Prostate gland (tissue), 2 donors: ENCODE measurements at regions not wholly inside any gene's neighbourhood (a gene's known extent, or its start where the extent isn't known, plus 50 kb on each side); places are given as distances from the start of the nearest gene placed in this dataset.

Experiments used
- DNase-seq: peaks from one replicate; pipeline ENCODE4 v3.0.0-alpha.2; 2019; ENCODE audit warnings: low spot score
- H3K27ac ChIP-seq, 2 donors: fragments of 200-600 bp; sonication (generic); 2 replicates each; pipeline ENCODE4 v1.5.1; 2017 to 2019
- H3K27me3 ChIP-seq: fragments of 200-600 bp; sonication (generic); replicated peaks from 2 replicates; pipeline ENCODE4 v1.5.1; 2019; ENCODE audit not compliant: insufficient read depth
- H3K36me3 ChIP-seq, 2 donors: fragments of 200-600 bp; sonication (generic); 1 replicate in 1 of 2; 2 replicates in 1 of 2; pipeline versions ENCODE4 v1.5.1 to v1.8.1; 2017 to 2019
- H3K4me1 ChIP-seq: fragments of 200-600 bp; sonication (generic); replicated peaks from 2 replicates; pipeline ENCODE4 v1.5.1; 2019
- H3K4me3 ChIP-seq, 2 donors: fragments of 200-600 bp; sonication (generic); 2 replicates each; pipeline ENCODE4 v1.5.1; 2017 to 2019
- H3K9me3 ChIP-seq: fragments of 200-600 bp; sonication (generic); 2 replicates; pipeline ENCODE4 v1.5.1; 2017
- POLR2A ChIP-seq: fragments of 450-650 bp; IDR thresholded peaks from one replicate; pipeline ENCODE4 v1.6.1; 2016; ENCODE audit warnings: antibody characterized with exemption, mild to moderate bottlenecking
- POLR2AphosphoS5 ChIP-seq: sonication (generic); formaldehyde crosslinking; IDR thresholded peaks from one replicate; pipeline ENCODE4 v1.6.1; 2017; ENCODE audit warnings: antibody characterized with exemption
- WGBS: methylation state at CpG from one replicate; pipeline ENCODE4 v1.1.5; 2018; 5-methylcytosine and 5-hydroxymethylcytosine counted together
- intact Hi-C: fragments of 100-400 bp; cut with DNase I; formaldehyde crosslinking; loops from one replicate; pipeline ENCODE4 v1.14.2; 2022
- TF ChIP-seq, protein P1 (sequence below), 4 experiments: fragments of 200-600 bp in 2 of 4; fragments of 450-650 bp in 2 of 4; sonication (generic) in 2 of 4; IDR thresholded peaks; 1 replicate in 3 of 4; 2 replicates in 1 of 4; pipeline ENCODE4 v1.5.1; 2016 to 2019; ENCODE audit warnings: antibody characterized with exemption in 4 of 4, mild to moderate bottlenecking in 2 of 4, moderate library complexity in 2 of 4

- Histone ChIP-seq H3K27me3 (no peaks in the 10 kb centered on the region), H3K36me3 (no peaks in the 10 kb centered on the region), H3K4me1 (no peaks in the 10 kb centered on the region), H3K9me3 (no peaks in the 10 kb centered on the region), H3K4me3 (no peak overlapping the region), H3K27ac (no peak overlapping the region)
- no peak for TF ChIP-seq POLR2A
- TF ChIP-seq, protein P1, sequence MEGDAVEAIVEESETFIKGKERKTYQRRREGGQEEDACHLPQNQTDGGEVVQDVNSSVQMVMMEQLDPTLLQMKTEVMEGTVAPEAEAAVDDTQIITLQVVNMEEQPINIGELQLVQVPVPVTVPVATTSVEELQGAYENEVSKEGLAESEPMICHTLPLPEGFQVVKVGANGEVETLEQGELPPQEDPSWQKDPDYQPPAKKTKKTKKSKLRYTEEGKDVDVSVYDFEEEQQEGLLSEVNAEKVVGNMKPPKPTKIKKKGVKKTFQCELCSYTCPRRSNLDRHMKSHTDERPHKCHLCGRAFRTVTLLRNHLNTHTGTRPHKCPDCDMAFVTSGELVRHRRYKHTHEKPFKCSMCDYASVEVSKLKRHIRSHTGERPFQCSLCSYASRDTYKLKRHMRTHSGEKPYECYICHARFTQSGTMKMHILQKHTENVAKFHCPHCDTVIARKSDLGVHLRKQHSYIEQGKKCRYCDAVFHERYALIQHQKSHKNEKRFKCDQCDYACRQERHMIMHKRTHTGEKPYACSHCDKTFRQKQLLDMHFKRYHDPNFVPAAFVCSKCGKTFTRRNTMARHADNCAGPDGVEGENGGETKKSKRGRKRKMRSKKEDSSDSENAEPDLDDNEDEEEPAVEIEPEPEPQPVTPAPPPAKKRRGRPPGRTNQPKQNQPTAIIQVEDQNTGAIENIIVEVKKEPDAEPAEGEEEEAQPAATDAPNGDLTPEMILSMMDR (IDR thresholded peaks at IDR 0.05), result peak in 3 of 4 experiments; percentile 58 to 68 (median 63)
- no peak for TF ChIP-seq POLR2AphosphoS5
- WGBS, result 0% methylated on average over 2 of the region's 2 CpGs
- intact Hi-C loops, result loop anchor here (5.0 to 10.0 kb wide), 2 partner anchors 667 to 1460 kb away; no protein-coding TSS in a partner anchor
- DNase-seq, result peak; percentile 32
Observed at GRCh38 chr14:30214461-30215090, 286.9 kb upstream of the PRKD1 start.

- WGBS, result 96% methylated on average over 5 of the region's 5 CpGs
- intact Hi-C loops, result loop anchor here (10.0 kb wide), 1 partner anchor 1464 kb away; no protein-coding TSS in a partner anchor
- peaks cover 3% of the 10 kb centered on the region for H3K4me1 ChIP-seq
Observed at GRCh38 chr14:30218907-30219306, 291.3 kb upstream of the PRKD1 start.

DNA sequence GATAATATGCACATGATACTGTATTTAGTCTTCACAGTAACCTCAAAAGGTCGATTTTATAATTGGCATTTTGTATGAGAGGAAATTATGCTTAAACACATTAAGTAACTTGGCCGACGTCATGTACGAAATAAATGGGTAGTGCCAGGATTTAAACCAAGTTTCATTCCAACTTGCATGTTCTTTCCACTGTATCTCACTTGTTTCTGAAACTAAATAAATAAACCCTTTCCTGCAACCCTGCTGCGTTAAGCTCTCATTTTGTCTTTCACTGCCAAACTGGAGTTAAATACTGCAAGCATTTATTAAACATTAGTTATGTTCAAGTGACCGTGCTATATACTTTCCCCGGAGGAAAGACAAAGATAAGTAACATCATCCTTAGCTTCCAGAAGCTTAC lies 293.9 kb upstream of the PRKD1 start:
- Histone ChIP-seq H3K27ac (no peak overlapping the region), H3K27me3 (no peaks in the 10 kb centered on the region), H3K4me3 (no peak overlapping the region), H3K9me3 (no peaks in the 10 kb centered on the region), H3K36me3 (no peaks in the 10 kb centered on the region), H3K4me1 (peaks cover 3% of the 10 kb centered on the region)
- intact Hi-C loops, result no loop called here
- 11% methylated on average over 7 of the region's 7 CpGs for WGBS
- TF ChIP-seq POLR2A (no peak), POLR2AphosphoS5 (no peak)
- TF ChIP-seq, protein P1 (IDR thresholded peaks at IDR 0.05), result no peak
- no peak for DNase-seq

More at GRCh38 chr14:30218907-30219306, 291.3 kb upstream of the PRKD1 start:
- Histone ChIP-seq H3K27ac (no peak overlapping the region), H3K27me3 (no peaks in the 10 kb centered on the region), H3K4me3 (no peak overlapping the region), H3K9me3 (no peaks in the 10 kb centered on the region), H3K36me3 (no peaks in the 10 kb centered on the region)
- TF ChIP-seq POLR2A (no peak), POLR2AphosphoS5 (no peak)
- TF ChIP-seq, protein P1 (IDR thresholded peaks at IDR 0.05), result no peak
- DNase-seq, result no peak

DNA sequence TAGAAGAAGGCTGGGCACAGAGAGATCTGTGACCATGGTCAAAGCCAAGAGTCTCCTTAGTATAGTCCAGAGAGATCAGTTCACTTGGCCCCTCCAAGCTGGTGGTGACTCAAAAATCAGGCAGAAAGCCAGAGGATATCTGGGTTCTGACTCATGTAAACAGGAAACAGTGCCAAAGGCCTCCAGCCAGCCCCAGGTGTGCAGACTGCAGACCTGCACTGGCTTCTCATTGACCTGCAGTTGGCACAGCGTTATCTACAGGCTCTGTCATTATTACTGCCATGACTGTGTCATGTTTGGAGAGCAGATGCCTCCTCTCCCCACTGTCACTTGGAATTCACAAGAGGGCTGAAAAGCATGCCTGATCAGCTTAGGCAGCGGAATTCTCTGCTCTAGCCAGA lies 295.7 kb upstream of the PRKD1 start:
- 13% methylated on average over 2 of the region's 2 CpGs for WGBS
- TF ChIP-seq POLR2AphosphoS5 (peak; percentile 73), POLR2A (no peak)
- TF ChIP-seq, protein P1 (IDR thresholded peaks at IDR 0.05), result no peak
- intact Hi-C loops, result no loop called here

DNA sequence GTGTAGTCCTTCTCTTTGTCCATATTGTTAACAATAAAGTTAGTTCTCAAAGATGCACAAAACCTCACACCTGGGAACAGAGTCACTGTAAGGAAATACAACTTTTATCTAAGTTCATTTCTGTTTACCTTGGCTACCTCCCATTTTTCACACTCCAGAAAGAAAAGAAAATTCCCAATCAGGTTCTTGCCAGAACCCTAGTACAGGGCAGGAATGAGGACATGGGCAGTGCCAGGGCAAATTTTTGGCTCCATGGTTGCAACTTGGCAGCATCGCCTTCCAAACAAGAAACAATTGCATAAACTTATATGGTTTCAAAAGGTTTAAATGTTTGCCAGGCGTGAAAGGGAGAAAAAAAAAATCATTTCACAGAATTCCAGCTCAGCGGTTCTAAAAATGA lies 296.3 kb upstream of the PRKD1 start:
- Histone ChIP-seq H3K4me3 (no peak overlapping the region), H3K4me1 (peaks cover 3% of the 10 kb centered on the region), H3K27ac (peak overlapping the region; percentile 17 to 47), H3K9me3 (no peaks in the 10 kb centered on the region), H3K36me3 (no peaks in the 10 kb centered on the region), H3K27me3 (no peaks in the 10 kb centered on the region)
- intact Hi-C loops, result no loop called here
- DNase-seq, result peak; percentile 74
- 46% methylated on average over 3 of the region's 3 CpGs for WGBS
- TF ChIP-seq, protein P1 (IDR thresholded peaks at IDR 0.05), result no peak
- TF ChIP-seq POLR2AphosphoS5 (peak; percentile 45), POLR2A (no peak)

More for the DNA sequence above, 295.7 kb upstream of the PRKD1 start:
- peaks cover 3% of the 10 kb centered on the region for H3K4me1 ChIP-seq
- no peaks in the 10 kb centered on the region for H3K36me3 ChIP-seq
- peak; percentile 86 for DNase-seq
- H3K27ac ChIP-seq, result no peak overlapping the region
- H3K4me3 ChIP-seq, result no peak overlapping the region
- no peaks in the 10 kb centered on the region for H3K9me3 ChIP-seq
- no peaks in the 10 kb centered on the region for H3K27me3 ChIP-seq
